Activated B cell treated with CpG ODN at 0.5 μM for 24 hours (primary cell): ENCODE measurements at regions not wholly inside any gene's neighbourhood (a gene's known extent, or its start where the extent isn't known, plus 50 kb on each side); places are given as distances from the start of the nearest gene placed in this dataset.

ENCODE experiments used
- ATAC-seq: fragments of 200-7000 bp; cut with Tn5 transposase; one replicate; pipeline ENCODE4 v1.10.0; 2021; ENCODE audit warnings: low read depth, mild to moderate bottlenecking, moderate library complexity
- CTCF ChIA-PET: fragments of 350-600 bp; sonication (Branson Sonifier 250); formaldehyde crosslinking; loops from one replicate; lab custom pipeline; 2021; ENCODE audit warnings: antibody characterized with exemption; lab: Charles Lee
- POLR2A ChIA-PET: fragments of 350-600 bp; sonication (Branson Sonifier 250); formaldehyde crosslinking; loops from one replicate; lab custom pipeline; 2021; ENCODE audit warnings: antibody characterized with exemption; lab: Charles Lee
- DNase-seq: peaks from one replicate; pipeline ENCODE4 v3.0.0; 2022
- H3K27ac Mint-ChIP-seq: one replicate; pipeline ENCODE4 v1.8.0; 2020; ENCODE audit warnings: mixed read lengths
- H3K27me3 Mint-ChIP-seq: one replicate; pipeline ENCODE4 v1.8.0; 2021; ENCODE audit warnings: mixed read lengths
- H3K36me3 Mint-ChIP-seq: one replicate; pipeline ENCODE4 v1.8.0; 2021; ENCODE audit warnings: low read depth, mixed read lengths
- H3K4me1 Mint-ChIP-seq: one replicate; pipeline ENCODE4 v1.8.0; 2021; ENCODE audit warnings: mixed read lengths
- H3K4me3 Mint-ChIP-seq: one replicate; pipeline ENCODE4 v1.8.0; 2020; ENCODE audit warnings: mild to moderate bottlenecking, mixed read lengths
- H3K9me3 Mint-ChIP-seq: one replicate; pipeline ENCODE4 v1.8.0; 2020; ENCODE audit warnings: mixed read lengths
- CTCF ChIP-seq: fragments of 200-600 bp; IDR thresholded peaks from one replicate; pipeline ENCODE4 v1.8.0; 2022; ENCODE audit warnings: antibody characterized with exemption, mild to moderate bottlenecking
- intact Hi-C: fragments of 100-400 bp; cut with micrococcal nuclease; formaldehyde crosslinking; loops from one replicate; pipeline ENCODE4 v1.15.1; 2024

- intact Hi-C loops = no loop called here
- no peak for DNase-seq
- Mint-ChIP-seq H3K36me3 (no peaks in the 10 kb centered on the region), H3K9me3 (no peaks in the 10 kb centered on the region), H3K4me3 (no peak overlapping the region), H3K27ac (no peak overlapping the region), H3K4me1 (no peaks in the 10 kb centered on the region), H3K27me3 (no peaks in the 10 kb centered on the region)
- ChIA-PET POLR2A (no interaction called here), CTCF (no interaction called here)
- ATAC-seq = no peak
- TF ChIP-seq CTCF = no peak
These were observed 202.3 kb upstream of the SGCD start for GRCh38 chr5:156124708-156125107.

- no peak for TF ChIP-seq CTCF
- ChIA-PET POLR2A (no interaction called here), CTCF (no interaction called here)
- DNase-seq (no peak), ATAC-seq (no peak)
- intact Hi-C loops = no loop called here
- Mint-ChIP-seq H3K27ac (no peak overlapping the region), H3K27me3 (no peaks in the 10 kb centered on the region), H3K36me3 (no peaks in the 10 kb centered on the region), H3K4me1 (no peaks in the 10 kb centered on the region), H3K4me3 (no peak overlapping the region), H3K9me3 (no peaks in the 10 kb centered on the region)
These were observed 201.8 kb upstream of the SGCD start for GRCh38 chr5:156125118-156125517.

GRCh38 chr5:156126716-156127115, 200.2 kb upstream of the SGCD start:
- no peak for DNase-seq
- H3K27me3 Mint-ChIP-seq = no peaks in the 10 kb centered on the region
- no peaks in the 10 kb centered on the region for H3K36me3 Mint-ChIP-seq
- POLR2A ChIA-PET = no interaction called here
- no peak for TF ChIP-seq CTCF
- intact Hi-C loops = no loop called here
- no peaks in the 10 kb centered on the region for H3K9me3 Mint-ChIP-seq
- CTCF ChIA-PET = no interaction called here
- H3K4me1 Mint-ChIP-seq = no peaks in the 10 kb centered on the region
- ATAC-seq = no peak
- no peak overlapping the region for H3K27ac Mint-ChIP-seq
- H3K4me3 Mint-ChIP-seq = no peak overlapping the region

GRCh38 chr5:156128026-156128425, 198.9 kb upstream of the SGCD start:
- CTCF ChIA-PET = no interaction called here

GRCh38 chr5:156134216-156134615, 192.7 kb upstream of the SGCD start:
- Mint-ChIP-seq H3K9me3 (no peaks in the 10 kb centered on the region), H3K4me3 (no peak overlapping the region), H3K4me1 (no peaks in the 10 kb centered on the region), H3K36me3 (no peaks in the 10 kb centered on the region), H3K27ac (no peak overlapping the region), H3K27me3 (no peaks in the 10 kb centered on the region)
- ChIA-PET POLR2A (no interaction called here), CTCF (no interaction called here)
- intact Hi-C loops = no loop called here
- ATAC-seq (no peak), DNase-seq (no peak)
- TF ChIP-seq CTCF = no peak

More at GRCh38 chr5:156128026-156128425, 198.9 kb upstream of the SGCD start:
- Mint-ChIP-seq H3K9me3 (no peaks in the 10 kb centered on the region), H3K27me3 (no peaks in the 10 kb centered on the region), H3K4me3 (no peak overlapping the region), H3K27ac (no peak overlapping the region), H3K4me1 (no peaks in the 10 kb centered on the region), H3K36me3 (no peaks in the 10 kb centered on the region)
- intact Hi-C loops = no loop called here
- DNase-seq = no peak
- ATAC-seq = no peak
- no peak for TF ChIP-seq CTCF
- POLR2A ChIA-PET = no interaction called here
